ENCODE measurements at regions not wholly inside any gene's neighbourhood (a gene's known extent, or its start where the extent isn't known, plus 50 kb on each side); places are given as distances from the start of the nearest gene placed in this dataset.

DNA sequence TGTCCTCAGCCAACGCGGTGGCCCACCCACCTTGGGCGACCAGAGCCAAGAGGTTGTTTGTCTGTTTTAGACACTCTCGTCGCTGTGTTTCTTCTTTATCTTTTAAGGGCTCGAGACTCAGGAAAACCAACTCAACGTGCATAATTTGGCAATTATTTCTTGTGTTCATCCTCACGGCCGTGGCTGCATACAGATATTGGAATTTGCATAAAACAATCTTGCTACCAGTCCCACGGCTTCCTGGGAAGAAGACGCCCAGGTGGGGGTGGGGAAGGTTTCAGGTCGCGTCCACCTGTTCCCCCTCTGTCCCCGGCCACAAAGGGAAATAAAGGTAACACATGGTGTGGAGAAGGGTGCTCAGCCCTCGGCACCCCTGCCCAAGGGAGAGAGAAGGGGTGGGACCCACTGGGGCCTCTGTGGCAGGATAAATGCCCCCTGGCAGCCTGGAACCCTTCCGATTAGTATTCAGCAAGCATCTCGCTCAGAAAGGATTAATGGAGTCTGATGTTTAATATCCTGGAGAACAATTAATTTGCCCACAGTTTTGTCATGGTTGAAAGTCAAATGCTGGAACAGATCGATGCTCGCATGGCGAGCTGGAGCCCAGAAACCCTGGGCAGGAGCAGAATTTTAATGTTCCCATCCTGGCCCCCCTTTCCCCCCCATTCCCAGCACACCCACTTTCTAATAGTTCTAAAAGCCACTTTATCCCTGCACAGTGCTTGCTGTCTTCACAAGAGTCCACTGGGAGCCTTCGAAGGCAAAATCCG, 359.7 kb downstream of the MN1 start:
- Histone ChIP-seq H3K4me2 (ENCODE audit: low read depth, low read length) (no peak overlapping the region), H2AFZ (ENCODE audit: low read length) (no peak overlapping the region), H3K36me3 (replicated peaks; ENCODE audit: insufficient read depth, low read length) (no peaks in the 10 kb centered on the region), H3F3A (ENCODE audit: insufficient read depth, low read length) (no peaks in the 10 kb centered on the region), H3K4me1 (ENCODE audit: low read length) (no peaks in the 10 kb centered on the region), H3K9me2 (replicated peaks; ENCODE audit: insufficient read depth, low read length) (no peaks in the 10 kb centered on the region), H3K9ac (ENCODE audit: low read length) (no peak overlapping the region), H3K4me3 (ENCODE audit: low read length) (no peak overlapping the region), H3K27me3 (replicated peaks; ENCODE audit: insufficient read depth, low read length) (peaks cover 90% of the 10 kb centered on the region), H3K79me2 (ENCODE audit: low read length) (no peaks in the 10 kb centered on the region), H4K20me1 (ENCODE audit: insufficient read depth, low read length) (no peaks in the 10 kb centered on the region; the same call in 1 of the 2 replicates), H3K27ac (ENCODE audit: low read length) (no peak overlapping the region), H3K9me3 (replicated peaks; ENCODE audit: insufficient read depth, low read length) (no peaks in the 10 kb centered on the region)
- TF ChIP-seq, protein P1, sequence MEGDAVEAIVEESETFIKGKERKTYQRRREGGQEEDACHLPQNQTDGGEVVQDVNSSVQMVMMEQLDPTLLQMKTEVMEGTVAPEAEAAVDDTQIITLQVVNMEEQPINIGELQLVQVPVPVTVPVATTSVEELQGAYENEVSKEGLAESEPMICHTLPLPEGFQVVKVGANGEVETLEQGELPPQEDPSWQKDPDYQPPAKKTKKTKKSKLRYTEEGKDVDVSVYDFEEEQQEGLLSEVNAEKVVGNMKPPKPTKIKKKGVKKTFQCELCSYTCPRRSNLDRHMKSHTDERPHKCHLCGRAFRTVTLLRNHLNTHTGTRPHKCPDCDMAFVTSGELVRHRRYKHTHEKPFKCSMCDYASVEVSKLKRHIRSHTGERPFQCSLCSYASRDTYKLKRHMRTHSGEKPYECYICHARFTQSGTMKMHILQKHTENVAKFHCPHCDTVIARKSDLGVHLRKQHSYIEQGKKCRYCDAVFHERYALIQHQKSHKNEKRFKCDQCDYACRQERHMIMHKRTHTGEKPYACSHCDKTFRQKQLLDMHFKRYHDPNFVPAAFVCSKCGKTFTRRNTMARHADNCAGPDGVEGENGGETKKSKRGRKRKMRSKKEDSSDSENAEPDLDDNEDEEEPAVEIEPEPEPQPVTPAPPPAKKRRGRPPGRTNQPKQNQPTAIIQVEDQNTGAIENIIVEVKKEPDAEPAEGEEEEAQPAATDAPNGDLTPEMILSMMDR (IDR thresholded peaks at IDR 0.05; ENCODE audit: low read length) = no peak
- no peak for TF ChIP-seq EZH2 (optimal IDR thresholded peaks at IDR 0.05; ENCODE audit: low read depth, low read length)
- DNase-seq = no peak

DNA sequence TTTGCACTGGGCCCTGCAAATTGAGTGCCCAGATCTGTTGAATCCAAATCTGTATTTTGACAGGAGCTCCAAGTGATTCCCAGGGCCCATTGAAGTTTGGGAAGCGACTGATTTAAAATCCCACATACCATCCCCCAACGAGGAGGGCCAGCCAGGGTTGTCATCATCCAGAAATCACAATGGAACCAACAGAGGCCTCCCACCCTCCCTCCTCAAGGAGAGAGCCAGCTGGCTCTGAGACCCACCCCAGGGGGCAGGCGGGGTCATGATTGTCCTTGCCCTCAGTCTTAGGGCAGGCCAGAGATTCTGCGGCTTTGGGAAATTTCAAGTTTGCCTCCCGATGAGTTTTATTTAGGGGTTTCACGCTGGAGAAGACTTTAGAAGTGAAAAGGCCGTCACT, 358.2 kb downstream of the MN1 start:
- no peaks in the 10 kb centered on the region for H3K9me3 ChIP-seq (replicated peaks; ENCODE audit: insufficient read depth, low read length)
- TF ChIP-seq EZH2 (optimal IDR thresholded peaks at IDR 0.05; ENCODE audit: low read depth, low read length) (no peak), EZH2phosphoT487 (IDR thresholded peaks at IDR 0.05; ENCODE audit: low read length) (no peak)
- TF ChIP-seq, protein P1 (IDR thresholded peaks at IDR 0.05; ENCODE audit: low read length) = no peak
- no peak overlapping the region for H3K9ac ChIP-seq (ENCODE audit: low read length)
- H3K27me3 ChIP-seq (replicated peaks; ENCODE audit: insufficient read depth, low read length) = peaks cover 89% of the 10 kb centered on the region
- H3K27ac ChIP-seq (ENCODE audit: low read length) = no peak overlapping the region
- DNase-seq = no peak
- no peak overlapping the region for H3K4me2 ChIP-seq (ENCODE audit: low read depth, low read length)
- H3K79me2 ChIP-seq (ENCODE audit: low read length) = no peaks in the 10 kb centered on the region
- H3K4me1 ChIP-seq (ENCODE audit: low read length) = no peaks in the 10 kb centered on the region
- H3K4me3 ChIP-seq (ENCODE audit: low read length) = no peak overlapping the region
- H3K36me3 ChIP-seq (replicated peaks; ENCODE audit: insufficient read depth, low read length) = no peaks in the 10 kb centered on the region
- H4K20me1 ChIP-seq (ENCODE audit: insufficient read depth, low read length) = no peaks in the 10 kb centered on the region; the same call in 1 of the 2 replicates
- no peak overlapping the region for H2AFZ ChIP-seq (ENCODE audit: low read length)
- no peaks in the 10 kb centered on the region for H3K9me2 ChIP-seq (replicated peaks; ENCODE audit: insufficient read depth, low read length)
- H3F3A ChIP-seq (ENCODE audit: insufficient read depth, low read length) = no peaks in the 10 kb centered on the region

DNA sequence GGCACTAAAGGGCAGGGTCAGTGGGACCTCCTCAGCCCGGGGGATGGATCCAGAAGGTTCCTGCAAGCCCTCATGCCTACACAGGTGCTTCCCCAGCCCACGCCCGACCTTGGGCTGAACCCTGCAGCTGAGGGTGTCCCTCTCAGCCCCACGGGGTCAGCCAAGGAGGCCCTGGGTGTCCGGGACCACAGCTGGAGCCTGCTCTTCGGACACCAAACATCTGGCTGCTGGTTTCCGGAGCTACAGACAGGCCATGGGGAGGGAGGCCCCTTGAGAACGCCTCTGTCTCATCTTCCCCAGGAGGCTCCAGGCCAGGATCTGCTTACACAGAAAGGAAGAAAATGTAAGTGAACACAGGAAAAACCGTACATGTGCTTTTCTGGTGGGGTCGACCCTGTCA, 355.7 kb downstream of the MN1 start:
- Histone ChIP-seq H3K9me2 (replicated peaks; ENCODE audit: insufficient read depth, low read length) (no peaks in the 10 kb centered on the region), H3K4me1 (ENCODE audit: low read length) (no peaks in the 10 kb centered on the region), H3K27me3 (replicated peaks; ENCODE audit: insufficient read depth, low read length) (peaks cover 73% of the 10 kb centered on the region), H4K20me1 (ENCODE audit: insufficient read depth, low read length) (no peaks in the 10 kb centered on the region), H3K79me2 (ENCODE audit: low read length) (no peaks in the 10 kb centered on the region), H2AFZ (ENCODE audit: low read length) (no peak overlapping the region), H3K9me3 (replicated peaks; ENCODE audit: insufficient read depth, low read length) (no peaks in the 10 kb centered on the region), H3K36me3 (replicated peaks; ENCODE audit: insufficient read depth, low read length) (no peaks in the 10 kb centered on the region), H3K4me2 (ENCODE audit: low read depth, low read length) (no peak overlapping the region), H3F3A (ENCODE audit: insufficient read depth, low read length) (no peaks in the 10 kb centered on the region), H3K4me3 (ENCODE audit: low read length) (no peak overlapping the region), H3K27ac (ENCODE audit: low read length) (no peak overlapping the region), H3K9ac (ENCODE audit: low read length) (no peak overlapping the region)
- TF ChIP-seq EZH2phosphoT487 (IDR thresholded peaks at IDR 0.05; ENCODE audit: low read length) (no peak), EZH2 (optimal IDR thresholded peaks at IDR 0.05; ENCODE audit: low read depth, low read length) (no peak)
- TF ChIP-seq, protein P1 (IDR thresholded peaks at IDR 0.05; ENCODE audit: low read length) = no peak
- no peak for DNase-seq

All from MM.1S (cell line).